Gastroesophageal sphincter (tissue), 3 donors: ENCODE measurements at regions not wholly inside any gene's neighbourhood (a gene's known extent, or its start where the extent isn't known, plus 50 kb on each side); places are given as distances from the start of the nearest gene placed in this dataset.
"Not testable (repeated sequence)": the region's sequence is repeated elsewhere in the genome, so short reads cannot be mapped to it uniquely, and the experiment has no call there.

ENCODE experiments used
- POLR2A ChIP-seq, 2 donors: fragments of 450-650 bp; IDR thresholded peaks; one replicate each; pipeline ENCODE4 v1.6.1; 2017; ENCODE audit warnings: antibody characterized with exemption in 2 of 2, mild to moderate bottlenecking in 2 of 2, moderate library complexity in 1 of 2
- TF ChIP-seq, protein P1 (sequence below), 4 experiments: fragments of 200-600 bp in 2 of 4; fragments of 450-650 bp in 2 of 4; sonication (generic) in 1 of 4; IDR thresholded peaks; one replicate each; pipeline ENCODE4 v1.5.1; 2017 to 2019; ENCODE audit warnings: antibody characterized with exemption in 4 of 4, mild to moderate bottlenecking in 2 of 4, moderate library complexity in 2 of 4

DNA sequence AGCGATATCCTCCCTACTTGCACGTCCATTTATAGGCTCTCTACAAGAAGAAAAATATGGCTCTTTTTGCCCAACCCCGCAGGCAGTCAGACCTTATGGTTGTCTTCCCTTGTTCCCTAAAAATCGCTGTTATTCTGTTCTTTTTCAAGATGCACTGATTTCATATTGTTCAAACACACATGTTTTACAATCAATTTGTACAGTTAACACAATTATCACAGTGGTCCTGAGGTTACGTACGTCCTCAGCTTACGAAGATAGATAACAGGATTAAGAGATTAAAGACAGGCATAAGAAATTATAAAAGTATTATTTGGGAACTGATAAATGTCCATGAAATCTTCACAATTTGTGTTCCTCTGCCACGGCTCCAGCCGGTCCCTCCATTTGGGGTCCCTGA, 468.9 kb upstream of the PIK3R1 start:
- not testable (repeated sequence) for TF ChIP-seq POLR2A (IDR thresholded peaks at IDR 0.05)
- TF ChIP-seq, protein P1, sequence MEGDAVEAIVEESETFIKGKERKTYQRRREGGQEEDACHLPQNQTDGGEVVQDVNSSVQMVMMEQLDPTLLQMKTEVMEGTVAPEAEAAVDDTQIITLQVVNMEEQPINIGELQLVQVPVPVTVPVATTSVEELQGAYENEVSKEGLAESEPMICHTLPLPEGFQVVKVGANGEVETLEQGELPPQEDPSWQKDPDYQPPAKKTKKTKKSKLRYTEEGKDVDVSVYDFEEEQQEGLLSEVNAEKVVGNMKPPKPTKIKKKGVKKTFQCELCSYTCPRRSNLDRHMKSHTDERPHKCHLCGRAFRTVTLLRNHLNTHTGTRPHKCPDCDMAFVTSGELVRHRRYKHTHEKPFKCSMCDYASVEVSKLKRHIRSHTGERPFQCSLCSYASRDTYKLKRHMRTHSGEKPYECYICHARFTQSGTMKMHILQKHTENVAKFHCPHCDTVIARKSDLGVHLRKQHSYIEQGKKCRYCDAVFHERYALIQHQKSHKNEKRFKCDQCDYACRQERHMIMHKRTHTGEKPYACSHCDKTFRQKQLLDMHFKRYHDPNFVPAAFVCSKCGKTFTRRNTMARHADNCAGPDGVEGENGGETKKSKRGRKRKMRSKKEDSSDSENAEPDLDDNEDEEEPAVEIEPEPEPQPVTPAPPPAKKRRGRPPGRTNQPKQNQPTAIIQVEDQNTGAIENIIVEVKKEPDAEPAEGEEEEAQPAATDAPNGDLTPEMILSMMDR (IDR thresholded peaks at IDR 0.05) = not testable (repeated sequence)
